Panc1 (cell line): ENCODE measurements at regions not wholly inside any gene's neighbourhood (a gene's known extent, or its start where the extent isn't known, plus 50 kb on each side); places are given as distances from the start of the nearest gene placed in this dataset.

ENCODE experiments used
- ATAC-seq: fragments of 200-7000 bp; cut with Tn5 transposase; 2 replicates; pipeline ENCODE4 v1.9.1; 2020; ENCODE audit warnings: mild to moderate bottlenecking, moderate library complexity
- BruUV-seq: library from RNA; stranded (reverse); fragments of 400-500 nt; replicated peaks from 2 replicates; lab custom pipeline; 2021; lab: Mats Ljungman, UMichigan
- CTCF ChIA-PET: fragments of 300-600 bp; sonication (Branson Sonifier 250); formaldehyde crosslinking; loops from one replicate; lab custom pipeline; 2022; ENCODE audit warnings: antibody characterized with exemption; lab: Charles Lee
- POLR2A ChIA-PET: fragments of 300-600 bp; sonication (Branson Sonifier 250); formaldehyde crosslinking; loops from one replicate; lab custom pipeline; 2022; ENCODE audit warnings: antibody characterized with exemption; lab: Charles Lee
- DNase-seq: peaks from one replicate; pipeline ENCODE4 v3.0.0-alpha.2; 2010; ENCODE audit warnings: low read depth, low spot score
- H3K27ac ChIP-seq: 2 replicates; pipeline ENCODE4 v1.5.1; 2011; ENCODE audit warnings: mild to moderate bottlenecking, low read length, inconsistent platforms
- H3K27me3 ChIP-seq: fragments of 200-500 bp; sonication (Bioruptor generic); 2 replicates; pipeline ENCODE4 v1.6.0; 2014; ENCODE audit warnings: low read length, inconsistent platforms; ENCODE audit not compliant: control insufficient read depth, insufficient read depth
- H3K36me3 ChIP-seq: fragments of 200-500 bp; sonication (Bioruptor generic); 2 replicates; pipeline ENCODE4 v1.5.1; 2014; ENCODE audit warnings: inconsistent platforms, mild to moderate bottlenecking, low read length, moderate library complexity; ENCODE audit not compliant: control insufficient read depth, insufficient read depth
- H3K4me1 ChIP-seq: 2 replicates; pipeline ENCODE4 v1.5.1; 2011; ENCODE audit warnings: inconsistent platforms, mild to moderate bottlenecking, low read length, moderate library complexity; ENCODE audit not compliant: control insufficient read depth, insufficient read depth
- H3K4me3 ChIP-seq, 2 experiments: 2 replicates each; pipeline ENCODE4 v1.5.1; 2011 to 2012; ENCODE audit warnings: low read depth in 2 of 2, low read length in 2 of 2, mild to moderate bottlenecking in 2 of 2, inconsistent platforms in 1 of 2, moderate library complexity in 1 of 2
- H3K9me3 ChIP-seq: fragments of 200-500 bp; sonication (Bioruptor generic); 2 replicates; pipeline ENCODE4 v1.5.1; 2014; ENCODE audit warnings: low read depth, mild to moderate bottlenecking, inconsistent platforms, low read length, moderate library complexity; ENCODE audit not compliant: control insufficient read depth, insufficient read depth
- CTCF ChIP-seq: fragments of 450-650 bp; IDR thresholded peaks from 2 replicates; pipeline ENCODE4 v1.5.1; 2017; ENCODE audit warnings: mild to moderate bottlenecking
- POLR2AphosphoS5 ChIP-seq: IDR thresholded peaks from 2 replicates; pipeline ENCODE4 v1.6.1; 2012; ENCODE audit warnings: mild to moderate bottlenecking, low read depth, low read length, moderate library complexity
- REST ChIP-seq, 2 experiments: IDR thresholded peaks; 2 replicates each; pipeline ENCODE4 v1.6.1; 2011 to 2012; ENCODE audit warnings: low read depth in 2 of 2, control low read depth in 1 of 2, low read length in 1 of 2, mild to moderate bottlenecking in 1 of 2, moderate library complexity in 1 of 2; ENCODE audit not compliant: insufficient read depth in 1 of 2
- SIN3A ChIP-seq: IDR thresholded peaks from 2 replicates; pipeline ENCODE4 v1.6.1; 2012; ENCODE audit warnings: low read depth, mild to moderate bottlenecking, low read length, moderate library complexity, borderline replicate concordance; ENCODE audit not compliant: insufficient read depth
- TCF7L2 ChIP-seq: IDR thresholded peaks from 2 replicates; pipeline ENCODE4 v1.6.1; 2011; ENCODE audit warnings: mild to moderate bottlenecking, low read depth, low read length, inconsistent platforms
- in situ Hi-C: cut with HindIII; loops from 2 replicates; pipeline ENCODE4 v1.10.0; 2016; ENCODE audit warnings: low sequenced_read_pairs, low pct_unique_long_range_greater_than_20kb
- intact Hi-C: fragments of 100-400 bp; cut with micrococcal nuclease; formaldehyde crosslinking; loops from one replicate; pipeline ENCODE4 v1.10.0; 2022; ENCODE audit not compliant: unreplicated experiment

GRCh38 chr6:139636391-139636790, 261.9 kb upstream of the CITED2 start:
- ATAC-seq = no peak
- BruUV-seq = no TSS peak
- in situ Hi-C loops = no loop called here

GRCh38 chr6:139635401-139636130, 261.1 kb upstream of the CITED2 start:
- BruUV-seq = no TSS peak
- no peak for ATAC-seq
- no peak overlapping the region; the same call in 1 of the 2 replicates for H3K27ac ChIP-seq
- no peaks in the 10 kb centered on the region for H3K36me3 ChIP-seq
- H3K9me3 ChIP-seq = no peaks in the 10 kb centered on the region
- DNase-seq = no peak
- ChIA-PET CTCF (no interaction called here), POLR2A (no interaction called here)
- H3K4me3 ChIP-seq = no peak overlapping the region
- intact Hi-C loops (no loop called here), in situ Hi-C loops (no loop called here)
- H3K4me1 ChIP-seq = no peaks in the 10 kb centered on the region
- H3K27me3 ChIP-seq = no peaks in the 10 kb centered on the region
- TF ChIP-seq TCF7L2 (no peak), SIN3A (no peak), CTCF (no peak), REST (IDR thresholded peaks at IDR 0.05; ENCODE audit: insufficient read depth in 1 of 2, low read depth in 2 of 2, low read length in 1 of 2) (no peak), POLR2AphosphoS5 (no peak)

More at GRCh38 chr6:139636391-139636790, 261.9 kb upstream of the CITED2 start:
- intact Hi-C loops = no loop called here
- Histone ChIP-seq H3K27me3 (no peaks in the 10 kb centered on the region), H3K4me3 (no peak overlapping the region), H3K27ac (peak overlapping the region; percentile 51; the same call in 1 of the 2 replicates), H3K4me1 (no peaks in the 10 kb centered on the region; the same call in 1 of the 2 replicates), H3K9me3 (no peaks in the 10 kb centered on the region), H3K36me3 (no peaks in the 10 kb centered on the region)
- no peak for DNase-seq
- ChIA-PET POLR2A (no interaction called here), CTCF (no interaction called here)
- TF ChIP-seq REST (IDR thresholded peaks at IDR 0.05; ENCODE audit: insufficient read depth in 1 of 2, low read depth in 2 of 2, low read length in 1 of 2) = no peak
- no peak for TF ChIP-seq TCF7L2
- TF ChIP-seq POLR2AphosphoS5 = no peak
- no peak for TF ChIP-seq SIN3A
- TF ChIP-seq CTCF = no peak
